ENCODE measurements at regions not wholly inside any gene's neighbourhood (a gene's known extent, or its start where the extent isn't known, plus 50 kb on each side); places are given as distances from the start of the nearest gene placed in this dataset.

DNA sequence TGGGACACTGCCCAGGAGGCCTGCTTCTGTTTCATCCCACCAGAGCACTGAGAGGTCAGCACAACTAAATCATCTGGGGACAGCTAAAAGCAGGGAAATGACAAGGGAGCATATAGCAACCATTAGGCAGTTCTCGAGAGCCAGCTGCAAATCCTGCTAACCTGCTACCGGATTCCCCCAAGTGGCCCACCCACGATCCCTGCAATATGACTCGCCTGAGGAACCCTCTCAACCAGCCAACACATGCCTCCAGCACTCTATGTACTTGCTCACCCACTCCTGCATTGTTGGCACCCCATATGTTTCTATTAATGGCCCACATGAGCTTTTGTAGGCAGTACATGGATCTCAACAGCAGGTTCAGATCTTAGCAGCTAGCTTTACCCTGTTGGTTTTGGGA lies 326.0 kb downstream of the GABRG2 start:
- no peaks in the 10 kb centered on the region for H4K20me1 ChIP-seq (ENCODE audit: control insufficient read depth, insufficient read depth, insufficient read length)
- H4K5ac ChIP-seq (ENCODE audit: insufficient read length, low read depth, low read length), result no peak overlapping the region
- no peak overlapping the region for H3K23ac ChIP-seq (ENCODE audit: insufficient read length, low read depth, low read length)
- no peak overlapping the region for H3K14ac ChIP-seq (ENCODE audit: insufficient read depth, low read length)
- no peak overlapping the region for H2BK12ac ChIP-seq (ENCODE audit: insufficient read length, low read depth, low read length)
- no peaks in the 10 kb centered on the region for H3K27me3 ChIP-seq (ENCODE audit: insufficient read depth, low read length)
- no peak overlapping the region for H4K8ac ChIP-seq (replicated peaks; ENCODE audit: insufficient read length, low read depth, low read length)
- no peak overlapping the region for H3K27ac ChIP-seq (ENCODE audit: insufficient read length, low read depth, low read length)
- H3K79me2 ChIP-seq (ENCODE audit: insufficient read depth, low read length), result no peaks in the 10 kb centered on the region
- no peak overlapping the region for H3K4ac ChIP-seq (ENCODE audit: low read depth, low read length)
- no peak overlapping the region for H3K4me2 ChIP-seq (ENCODE audit: insufficient read depth, insufficient read length, low read length)
- Mint-ChIP-seq H3K36me3 (ENCODE audit: insufficient read depth in 1 of 3, low read depth in 3 of 3) (no peaks in the 10 kb centered on the region; a peak in 1 of 7 replicates), H3K9me3 (peaks cover 0 to under 1% of the 10 kb centered on the region in 2 experiments; a peak in 3 of 5 replicates), H3K27me3 (ENCODE audit: low read depth) (no peaks in the 10 kb centered on the region), H3K27ac (0 out of 7 replicates have a peak overlapping the region, but pooled peaks of 1 of the 3 experiments have one; percentile 24), H3K4me3 (no peak overlapping the region), H3K4me1 (no peaks in the 10 kb centered on the region)
- no peak for DNase-seq
- H4K91ac ChIP-seq (ENCODE audit: insufficient read length, low read depth, low read length), result no peak overlapping the region
- no peak overlapping the region for H2BK5ac ChIP-seq (ENCODE audit: insufficient read length, low read length)
- H3K79me1 ChIP-seq (ENCODE audit: insufficient read depth, low read depth, low read length, poor library complexity, severe bottlenecking), result no peaks in the 10 kb centered on the region
- WGBS (ENCODE audit: extremely low coverage, insufficient read length, low lambda C conversion rate), result no CpG with 5 or more reads among the region's 4 CpGs
- no peaks in the 10 kb centered on the region for H3K4me1 ChIP-seq (ENCODE audit: insufficient read depth, low read length)
- H3K9ac ChIP-seq (ENCODE audit: extremely low read depth, insufficient read length, low read length), result no peak overlapping the region
- TF ChIP-seq, protein P1, sequence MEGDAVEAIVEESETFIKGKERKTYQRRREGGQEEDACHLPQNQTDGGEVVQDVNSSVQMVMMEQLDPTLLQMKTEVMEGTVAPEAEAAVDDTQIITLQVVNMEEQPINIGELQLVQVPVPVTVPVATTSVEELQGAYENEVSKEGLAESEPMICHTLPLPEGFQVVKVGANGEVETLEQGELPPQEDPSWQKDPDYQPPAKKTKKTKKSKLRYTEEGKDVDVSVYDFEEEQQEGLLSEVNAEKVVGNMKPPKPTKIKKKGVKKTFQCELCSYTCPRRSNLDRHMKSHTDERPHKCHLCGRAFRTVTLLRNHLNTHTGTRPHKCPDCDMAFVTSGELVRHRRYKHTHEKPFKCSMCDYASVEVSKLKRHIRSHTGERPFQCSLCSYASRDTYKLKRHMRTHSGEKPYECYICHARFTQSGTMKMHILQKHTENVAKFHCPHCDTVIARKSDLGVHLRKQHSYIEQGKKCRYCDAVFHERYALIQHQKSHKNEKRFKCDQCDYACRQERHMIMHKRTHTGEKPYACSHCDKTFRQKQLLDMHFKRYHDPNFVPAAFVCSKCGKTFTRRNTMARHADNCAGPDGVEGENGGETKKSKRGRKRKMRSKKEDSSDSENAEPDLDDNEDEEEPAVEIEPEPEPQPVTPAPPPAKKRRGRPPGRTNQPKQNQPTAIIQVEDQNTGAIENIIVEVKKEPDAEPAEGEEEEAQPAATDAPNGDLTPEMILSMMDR (conservative IDR thresholded peaks at IDR 0.05), result no peak
- H3K9me3 ChIP-seq (ENCODE audit: control insufficient read depth, low read depth, low read length), result no peaks in the 10 kb centered on the region
- no peak overlapping the region for H2BK120ac ChIP-seq (ENCODE audit: low read depth, low read length, poor library complexity, severe bottlenecking)
- no peak overlapping the region for H2BK20ac ChIP-seq (ENCODE audit: low read depth, low read length, poor library complexity, severe bottlenecking)
- no peak overlapping the region for H3T11ph ChIP-seq (ENCODE audit: low read length)
- H2AFZ ChIP-seq (ENCODE audit: low read length), result no peak overlapping the region
- H3K18ac ChIP-seq (ENCODE audit: insufficient read length, low read depth, low read length), result no peak overlapping the region
- H2AK5ac ChIP-seq (ENCODE audit: insufficient read length, low read length), result no peak overlapping the region
- H2BK15ac ChIP-seq (ENCODE audit: low read depth, low read length), result no peak overlapping the region
- no peak overlapping the region for H3K56ac ChIP-seq (ENCODE audit: insufficient read length, low read depth, low read length)
- no peaks in the 10 kb centered on the region for H3K23me2 ChIP-seq (ENCODE audit: insufficient read length, low read depth, low read length, poor library complexity, severe bottlenecking)
